Central memory CD8-positive, alpha-beta T cell (primary cell): ENCODE measurements at regions not wholly inside any gene's neighbourhood (a gene's known extent, or its start where the extent isn't known, plus 50 kb on each side); places are given as distances from the start of the nearest gene placed in this dataset.
"Not testable (repeated sequence)": the region's sequence is repeated elsewhere in the genome, so short reads cannot be mapped to it uniquely, and the experiment has no call there.

Source experiments
- ATAC-seq: fragments of 150-1000 bp; cut with Tn5 transposase; replicated peaks from 2 replicates; pipeline ENCODE4 v1.10.0; 2022; ENCODE audit warnings: mild to moderate bottlenecking, moderate FRiP score, moderate number of reproducible peaks; ENCODE audit not compliant: poor library complexity, severe bottlenecking; ENCODE audit errors: extremely low read depth
- DNase-seq, 2 donors: peaks; one replicate each; pipeline ENCODE4 v3.0.0; 2021; ENCODE audit warnings: low spot score in 2 of 2
- H3K27ac Mint-ChIP-seq: one replicate; pipeline ENCODE4 v1.8.0; 2022; ENCODE audit warnings: low read depth, mild to moderate bottlenecking, moderate library complexity, mixed read lengths
- H3K27me3 Mint-ChIP-seq: one replicate; pipeline ENCODE4 v1.8.0; 2022; ENCODE audit warnings: mixed read lengths
- H3K36me3 Mint-ChIP-seq: one replicate; pipeline ENCODE4 v1.8.0; 2022; ENCODE audit warnings: mild to moderate bottlenecking, moderate library complexity, mixed read lengths; ENCODE audit not compliant: insufficient read depth
- H3K4me1 Mint-ChIP-seq: one replicate; pipeline ENCODE4 v1.8.0; 2022; ENCODE audit warnings: mixed read lengths
- H3K4me3 Mint-ChIP-seq: one replicate; pipeline ENCODE4 v1.8.0; 2022; ENCODE audit warnings: mild to moderate bottlenecking, moderate library complexity, mixed read lengths
- H3K9me3 Mint-ChIP-seq: one replicate; pipeline ENCODE4 v1.8.0; 2022; ENCODE audit warnings: mixed read lengths

- Mint-ChIP-seq H3K4me1 (no peaks in the 10 kb centered on the region), H3K27me3 (peaks cover 63% of the 10 kb centered on the region), H3K27ac (no peak overlapping the region), H3K9me3 (no peaks in the 10 kb centered on the region), H3K4me3 (no peak overlapping the region), H3K36me3 (peaks cover 3% of the 10 kb centered on the region)
- ATAC-seq (no peak), DNase-seq (no peak)
Observed at GRCh38 chr13:44052780-44053184, 173.1 kb downstream of the LACC1 start.

- Mint-ChIP-seq H3K27ac (no peak overlapping the region), H3K36me3 (peaks cover 3% of the 10 kb centered on the region), H3K4me3 (no peak overlapping the region), H3K27me3 (peaks cover 60% of the 10 kb centered on the region), H3K9me3 (no peaks in the 10 kb centered on the region), H3K4me1 (no peaks in the 10 kb centered on the region)
- ATAC-seq: no peak
- no peak for DNase-seq
Observed at GRCh38 chr13:44053208-44053607, 173.5 kb downstream of the LACC1 start.

- ATAC-seq (no peak), DNase-seq (no peak)
- H3K27me3 Mint-ChIP-seq: peaks cover 51% of the 10 kb centered on the region
- H3K9me3 Mint-ChIP-seq: no peaks in the 10 kb centered on the region
- H3K4me3 Mint-ChIP-seq: no peak overlapping the region
- no peaks in the 10 kb centered on the region for H3K4me1 Mint-ChIP-seq
- no peak overlapping the region for H3K27ac Mint-ChIP-seq
- H3K36me3 Mint-ChIP-seq: peaks cover 3% of the 10 kb centered on the region
Observed at GRCh38 chr13:44054525-44054924, 174.8 kb downstream of the LACC1 start.

GRCh38 chr13:44055681-44056080, 176.0 kb downstream of the LACC1 start:
- not testable (repeated sequence) for DNase-seq, H3K27ac Mint-ChIP-seq, H3K36me3 Mint-ChIP-seq, H3K4me1 Mint-ChIP-seq, ATAC-seq, H3K4me3 Mint-ChIP-seq, H3K9me3 Mint-ChIP-seq
- peaks cover 63% of the 10 kb centered on the region for H3K27me3 Mint-ChIP-seq

- Mint-ChIP-seq H3K27me3 (peaks cover 54% of the 10 kb centered on the region), H3K4me1 (no peaks in the 10 kb centered on the region), H3K9me3 (no peaks in the 10 kb centered on the region), H3K27ac (no peak overlapping the region), H3K36me3 (peaks cover 3% of the 10 kb centered on the region), H3K4me3 (no peak overlapping the region)
- ATAC-seq (no peak), DNase-seq (no peak)
Observed at GRCh38 chr13:44058067-44058466, 178.4 kb downstream of the LACC1 start.

- H3K4me3 Mint-ChIP-seq: no peak overlapping the region
- H3K9me3 Mint-ChIP-seq: no peaks in the 10 kb centered on the region
- no peak for DNase-seq
- no peak for ATAC-seq
- H3K36me3 Mint-ChIP-seq: peaks cover 3% of the 10 kb centered on the region
- no peaks in the 10 kb centered on the region for H3K4me1 Mint-ChIP-seq
- peaks cover 47% of the 10 kb centered on the region for H3K27me3 Mint-ChIP-seq
- H3K27ac Mint-ChIP-seq: no peak overlapping the region
Observed at GRCh38 chr13:44058624-44059215, 179.0 kb downstream of the LACC1 start.

- no peak for DNase-seq
- ATAC-seq: no peak
- Mint-ChIP-seq H3K27me3 (peaks cover 42% of the 10 kb centered on the region), H3K9me3 (no peaks in the 10 kb centered on the region), H3K4me3 (no peak overlapping the region), H3K27ac (no peak overlapping the region), H3K4me1 (no peaks in the 10 kb centered on the region), H3K36me3 (no peaks in the 10 kb centered on the region)
Observed at GRCh38 chr13:44061876-44062275, 182.2 kb downstream of the LACC1 start.

- no peak overlapping the region for H3K27ac Mint-ChIP-seq
- no peaks in the 10 kb centered on the region for H3K9me3 Mint-ChIP-seq
- no peaks in the 10 kb centered on the region for H3K36me3 Mint-ChIP-seq
- ATAC-seq (no peak), DNase-seq (no peak)
- H3K4me3 Mint-ChIP-seq: no peak overlapping the region
- no peaks in the 10 kb centered on the region for H3K4me1 Mint-ChIP-seq
- peaks cover 39% of the 10 kb centered on the region for H3K27me3 Mint-ChIP-seq
Observed at GRCh38 chr13:44063467-44063866, 183.8 kb downstream of the LACC1 start.

- DNase-seq (no peak), ATAC-seq (no peak)
- H3K27me3 Mint-ChIP-seq: peaks cover 43% of the 10 kb centered on the region
- no peak overlapping the region for H3K4me3 Mint-ChIP-seq
- no peaks in the 10 kb centered on the region for H3K36me3 Mint-ChIP-seq
- H3K27ac Mint-ChIP-seq: no peak overlapping the region
- H3K9me3 Mint-ChIP-seq: no peaks in the 10 kb centered on the region
- H3K4me1 Mint-ChIP-seq: no peaks in the 10 kb centered on the region
Observed at GRCh38 chr13:44063881-44064280, 184.2 kb downstream of the LACC1 start.

- Mint-ChIP-seq H3K27me3 (peaks cover 46% of the 10 kb centered on the region), H3K4me3 (no peak overlapping the region), H3K36me3 (no peaks in the 10 kb centered on the region), H3K27ac (no peak overlapping the region), H3K4me1 (no peaks in the 10 kb centered on the region), H3K9me3 (no peaks in the 10 kb centered on the region)
- ATAC-seq (no peak), DNase-seq (no peak)
Observed at GRCh38 chr13:44064357-44064756, 184.7 kb downstream of the LACC1 start.

GRCh38 chr13:44068169-44068568, 188.5 kb downstream of the LACC1 start:
- Mint-ChIP-seq H3K27ac (no peak overlapping the region), H3K9me3 (no peaks in the 10 kb centered on the region), H3K4me1 (no peaks in the 10 kb centered on the region), H3K27me3 (peaks cover 36% of the 10 kb centered on the region), H3K36me3 (peaks cover 1% of the 10 kb centered on the region), H3K4me3 (no peak overlapping the region)
- ATAC-seq: no peak
- DNase-seq: no peak

GRCh38 chr13:44068737-44069136, 189.0 kb downstream of the LACC1 start:
- no peaks in the 10 kb centered on the region for H3K4me1 Mint-ChIP-seq
- H3K4me3 Mint-ChIP-seq: no peak overlapping the region
- H3K36me3 Mint-ChIP-seq: peaks cover 1% of the 10 kb centered on the region
- DNase-seq (no peak), ATAC-seq (no peak)
- peaks cover 36% of the 10 kb centered on the region for H3K27me3 Mint-ChIP-seq
- H3K27ac Mint-ChIP-seq: no peak overlapping the region
- H3K9me3 Mint-ChIP-seq: no peaks in the 10 kb centered on the region

- peaks cover 1% of the 10 kb centered on the region for H3K36me3 Mint-ChIP-seq
- H3K9me3 Mint-ChIP-seq: no peaks in the 10 kb centered on the region
- H3K4me3 Mint-ChIP-seq: no peak overlapping the region
- ATAC-seq: no peak
- peaks cover 14% of the 10 kb centered on the region for H3K27me3 Mint-ChIP-seq
- DNase-seq: no peak
- H3K4me1 Mint-ChIP-seq: no peaks in the 10 kb centered on the region
- H3K27ac Mint-ChIP-seq: no peak overlapping the region
Observed at GRCh38 chr13:44072536-44072935, 192.8 kb downstream of the LACC1 start.

GRCh38 chr13:44074611-44075010, 194.9 kb downstream of the LACC1 start:
- Mint-ChIP-seq H3K4me1 (no peaks in the 10 kb centered on the region), H3K4me3 (no peak overlapping the region), H3K9me3 (no peaks in the 10 kb centered on the region), H3K27me3 (peaks cover 1% of the 10 kb centered on the region), H3K36me3 (peaks cover 1% of the 10 kb centered on the region), H3K27ac (no peak overlapping the region)
- DNase-seq (no peak), ATAC-seq (no peak)
